Spleen (tissue), 7 donors: ENCODE measurements at regions not wholly inside any gene's neighbourhood (a gene's known extent, or its start where the extent isn't known, plus 50 kb on each side); places are given as distances from the start of the nearest gene placed in this dataset.
"Not testable (repeated sequence)": the region's sequence is repeated elsewhere in the genome, so short reads cannot be mapped to it uniquely, and the experiment has no call there.

Experiments used
- CTCF ChIP-seq, 11 experiments: fragments of 200-600 bp in 7 of 11; fragments of 450-650 bp in 4 of 11; sonication (generic) in 4 of 11; IDR thresholded peaks in 8 of 11; conservative IDR thresholded peaks in 3 of 11; 1 replicate in 7 of 11; 2 replicates in 4 of 11; pipeline versions ENCODE4 v1.4.0 to v1.8.0; 2016 to 2021; ENCODE audit warnings: antibody characterized with exemption in 11 of 11, inconsistent platforms in 4 of 11, mild to moderate bottlenecking in 1 of 11
- POLR2A ChIP-seq, 3 donors: fragments of 450-650 bp; IDR thresholded peaks; one replicate each; pipeline ENCODE4 v1.5.1; 2017; ENCODE audit warnings: antibody characterized with exemption in 3 of 3, mild to moderate bottlenecking in 1 of 3
- donor health status: DM: no; HTN: no; CAD: no; lungs with moderate emphysema.
- donor health status: DM: no; HTN: no; CAD: no.
- donor health status: DM: no; HTN: no; CAD: no.

DNA sequence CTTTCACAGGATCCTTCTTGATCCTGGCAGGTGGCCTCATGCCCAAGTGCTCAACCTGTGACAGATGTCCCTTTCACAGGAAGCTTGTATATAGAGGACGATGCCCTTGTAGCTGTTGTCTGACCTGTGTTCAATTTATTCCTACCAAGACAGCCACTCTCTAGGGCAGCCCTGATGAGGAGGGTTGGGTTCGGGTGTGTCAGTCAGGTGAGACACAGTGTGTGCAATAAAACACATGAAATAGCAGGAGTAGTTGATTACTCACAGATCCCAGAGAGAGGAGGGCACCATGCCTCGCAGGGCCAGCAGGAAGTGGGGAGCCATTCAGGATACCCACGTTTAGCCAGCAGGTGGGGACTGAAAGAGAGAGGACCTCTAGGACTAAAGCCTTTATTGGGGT is 52.7 kb upstream of the THOC3 start:
- not testable (repeated sequence) for TF ChIP-seq CTCF (IDR thresholded peaks at IDR 0.05 in 8 of 11, conservative IDR thresholded peaks at IDR 0.05 in 3 of 11); POLR2A (IDR thresholded peaks at IDR 0.05)
